ENCODE measurements at regions not wholly inside any gene's neighbourhood (a gene's known extent, or its start where the extent isn't known, plus 50 kb on each side); places are given as distances from the start of the nearest gene placed in this dataset.

DNA sequence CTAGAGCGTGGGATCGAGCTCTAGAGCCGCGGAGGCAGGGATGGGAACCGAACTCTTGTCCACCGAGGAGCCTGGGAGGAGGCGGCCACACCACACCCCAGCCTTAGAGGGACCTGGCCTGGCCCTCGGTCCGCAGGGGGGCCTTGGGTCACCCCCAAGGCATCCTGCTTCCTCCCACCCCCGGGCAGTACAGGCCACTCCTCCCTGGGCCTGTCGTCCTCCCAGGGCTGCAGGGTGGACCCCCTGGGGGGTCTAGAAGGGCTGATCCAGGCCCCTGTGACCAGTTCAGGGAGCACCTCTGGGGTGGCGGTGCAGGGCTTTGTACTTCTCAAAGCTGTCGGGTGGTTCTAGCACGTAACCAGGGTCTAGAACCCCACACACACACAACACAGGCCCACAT is 79.1 kb upstream of the FBRSL1 start:
- ATAC-seq (no peak), DNase-seq (ENCODE audit: low spot score) (no peak)
- intact Hi-C loops (cut with DNase I) = loop anchor here (10.0 kb wide), 1 partner anchor 114 kb away; no protein-coding TSS in a partner anchor

DNA sequence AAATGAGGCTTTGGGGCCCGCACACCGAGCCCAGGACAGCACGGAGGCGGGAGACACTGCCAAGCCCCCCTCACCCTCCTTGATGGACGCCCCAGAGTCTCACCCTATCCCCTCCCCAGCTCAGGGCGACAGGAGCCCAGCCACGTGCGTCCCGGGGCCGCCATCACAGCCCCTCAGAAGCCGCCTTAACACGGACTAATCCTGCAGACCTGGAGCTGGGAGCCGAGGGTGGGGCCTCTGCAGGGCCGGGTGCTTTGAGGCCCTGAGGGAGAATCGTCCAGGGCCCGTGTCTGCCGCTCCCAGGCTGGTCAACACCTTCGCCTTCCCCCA is 79.7 kb upstream of the FBRSL1 start:
- intact Hi-C loops (cut with DNase I) = loop anchor here (10.0 kb wide), 1 partner anchor 115 kb away; no protein-coding TSS in a partner anchor
- ATAC-seq (no peak), DNase-seq (ENCODE audit: low spot score) (no peak)

DNA sequence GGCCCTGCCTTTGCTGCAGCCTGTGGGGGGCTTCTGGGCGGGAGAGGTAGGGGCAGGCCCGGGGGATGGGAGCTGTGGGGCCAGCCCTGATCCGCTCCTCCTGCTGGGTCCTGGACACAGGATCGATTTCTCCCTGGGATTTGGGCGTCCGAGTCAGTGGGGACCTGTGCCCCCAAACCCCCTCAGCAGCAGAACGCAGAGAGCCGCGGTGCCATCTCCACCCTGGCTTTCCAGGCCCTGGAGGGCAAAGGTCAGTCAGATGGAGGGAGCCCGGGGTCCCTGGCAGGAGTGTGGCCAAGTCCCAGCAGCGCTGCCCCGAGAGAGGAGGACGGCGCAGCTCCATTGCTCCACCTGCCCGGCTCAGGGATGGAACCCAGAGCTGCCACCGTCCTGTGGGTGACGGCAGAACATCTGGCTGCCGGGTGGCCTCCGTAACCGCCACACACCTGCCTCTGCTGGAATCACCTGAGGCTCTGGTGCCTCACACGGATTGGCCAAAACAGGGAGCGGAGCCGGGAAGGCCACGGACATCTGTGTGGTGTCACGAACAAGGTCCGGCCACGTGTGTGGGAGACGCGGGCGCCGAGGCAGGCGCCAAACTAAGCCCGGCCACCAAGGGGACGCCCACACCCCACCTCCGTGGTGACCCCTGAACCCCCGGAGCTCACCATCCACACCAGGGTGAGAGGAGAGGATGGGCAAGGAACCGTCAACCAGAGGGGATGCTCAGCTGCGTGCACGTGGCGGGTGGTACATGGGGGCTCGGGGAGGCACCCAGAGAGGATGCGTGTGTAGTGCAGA is 80.3 kb upstream of the FBRSL1 start:
- ATAC-seq (no peak), DNase-seq (ENCODE audit: low spot score) (no peak)
- intact Hi-C loops (cut with DNase I) = loop anchor here (10.0 kb wide), 1 partner anchor 115 kb away; no protein-coding TSS in a partner anchor

DNA sequence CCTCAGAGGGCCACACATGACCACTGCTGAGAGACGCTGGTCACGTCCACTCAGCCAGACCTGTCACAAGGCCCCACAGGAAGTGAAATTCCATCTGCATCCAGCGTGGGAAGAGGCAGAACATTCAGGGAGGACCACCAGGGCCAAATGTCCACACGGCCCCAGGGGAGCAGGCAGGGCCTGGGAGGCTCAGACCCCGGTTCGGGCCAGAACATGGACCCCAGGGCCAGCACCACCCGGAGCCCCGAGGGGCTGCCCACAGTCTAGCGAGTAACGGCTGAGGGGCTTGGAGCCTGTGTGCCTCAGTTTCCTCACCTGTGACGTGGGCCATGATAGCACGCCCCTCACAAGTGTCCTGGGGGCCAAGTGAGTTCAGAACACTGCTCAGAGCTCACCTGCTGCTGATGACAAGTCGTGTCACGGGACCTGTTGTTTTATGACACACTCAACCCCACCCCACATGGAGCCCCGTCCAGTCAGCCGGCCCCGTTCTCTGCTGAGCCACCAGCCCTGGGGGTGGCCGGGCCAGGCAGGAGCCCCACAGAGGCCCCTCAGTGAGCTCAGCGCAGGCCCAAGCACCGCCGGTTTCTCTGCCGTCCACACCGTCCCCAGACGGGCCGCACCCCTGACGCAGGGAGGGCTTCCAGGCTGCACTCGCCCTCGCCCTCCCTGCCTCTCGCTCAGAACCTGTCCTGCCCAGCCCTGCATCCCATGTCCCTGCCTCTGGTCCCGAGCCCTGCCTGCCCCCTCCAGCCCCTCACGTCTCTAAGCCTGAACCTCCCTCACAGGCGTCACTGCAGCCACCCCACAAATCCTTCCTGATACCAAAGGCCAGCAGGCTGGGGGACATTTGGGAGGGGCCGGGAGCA is 79.5 kb upstream of the GALNT9 start:
- intact Hi-C loops (cut with DNase I) = no loop called here
- ATAC-seq (no peak), DNase-seq (ENCODE audit: low spot score) (no peak)

DNA sequence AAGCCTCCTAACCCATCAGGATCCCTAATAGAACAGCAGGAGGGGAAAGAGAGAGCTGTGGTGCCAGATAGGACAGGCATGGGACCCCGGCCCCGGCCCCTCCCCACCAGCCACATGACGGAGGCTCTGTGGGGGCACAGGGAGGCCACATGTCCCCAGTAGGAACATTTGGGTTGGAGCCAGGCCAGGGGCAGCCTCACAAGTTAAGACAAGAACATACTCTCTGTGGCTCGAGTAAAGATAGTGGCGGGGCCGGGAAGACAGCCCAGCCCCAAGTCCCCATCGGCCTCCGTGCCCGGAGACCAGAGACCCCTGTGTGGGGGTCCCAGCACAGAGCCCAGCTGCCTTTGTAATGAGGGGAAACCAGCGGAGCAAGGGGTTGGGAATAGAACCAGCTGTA is 78.6 kb upstream of the GALNT9 start:
- intact Hi-C loops (cut with DNase I) = no loop called here
- no peak for ATAC-seq
- DNase-seq (ENCODE audit: low spot score) = no peak

DNA sequence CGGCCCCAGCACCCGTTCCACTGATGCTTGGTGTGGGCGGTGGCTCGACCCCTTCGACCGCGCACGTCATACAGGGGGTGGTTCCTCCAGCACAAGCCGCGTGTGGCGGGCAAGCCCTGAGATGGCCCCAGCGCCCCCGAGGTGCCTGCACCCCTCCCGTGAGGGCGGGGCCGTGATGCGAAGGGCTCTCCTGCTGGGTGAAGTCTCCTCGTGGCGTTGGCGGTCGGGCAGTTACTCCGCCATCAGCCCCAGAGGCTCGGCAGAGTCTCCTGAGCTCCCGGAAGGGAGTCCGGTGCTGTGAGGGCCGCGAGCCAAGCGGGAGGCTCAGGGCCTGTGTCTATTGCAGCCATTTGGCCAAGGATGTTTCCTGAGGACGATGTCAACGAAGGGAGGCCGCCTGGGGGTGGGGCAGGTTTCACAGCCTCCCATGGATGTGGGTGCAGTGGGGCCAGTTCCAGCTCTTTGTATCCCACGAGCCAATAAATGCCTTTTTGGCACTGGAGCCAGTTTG is 78.1 kb upstream of the GALNT9 start:
- intact Hi-C loops (cut with DNase I) = no loop called here

DNA sequence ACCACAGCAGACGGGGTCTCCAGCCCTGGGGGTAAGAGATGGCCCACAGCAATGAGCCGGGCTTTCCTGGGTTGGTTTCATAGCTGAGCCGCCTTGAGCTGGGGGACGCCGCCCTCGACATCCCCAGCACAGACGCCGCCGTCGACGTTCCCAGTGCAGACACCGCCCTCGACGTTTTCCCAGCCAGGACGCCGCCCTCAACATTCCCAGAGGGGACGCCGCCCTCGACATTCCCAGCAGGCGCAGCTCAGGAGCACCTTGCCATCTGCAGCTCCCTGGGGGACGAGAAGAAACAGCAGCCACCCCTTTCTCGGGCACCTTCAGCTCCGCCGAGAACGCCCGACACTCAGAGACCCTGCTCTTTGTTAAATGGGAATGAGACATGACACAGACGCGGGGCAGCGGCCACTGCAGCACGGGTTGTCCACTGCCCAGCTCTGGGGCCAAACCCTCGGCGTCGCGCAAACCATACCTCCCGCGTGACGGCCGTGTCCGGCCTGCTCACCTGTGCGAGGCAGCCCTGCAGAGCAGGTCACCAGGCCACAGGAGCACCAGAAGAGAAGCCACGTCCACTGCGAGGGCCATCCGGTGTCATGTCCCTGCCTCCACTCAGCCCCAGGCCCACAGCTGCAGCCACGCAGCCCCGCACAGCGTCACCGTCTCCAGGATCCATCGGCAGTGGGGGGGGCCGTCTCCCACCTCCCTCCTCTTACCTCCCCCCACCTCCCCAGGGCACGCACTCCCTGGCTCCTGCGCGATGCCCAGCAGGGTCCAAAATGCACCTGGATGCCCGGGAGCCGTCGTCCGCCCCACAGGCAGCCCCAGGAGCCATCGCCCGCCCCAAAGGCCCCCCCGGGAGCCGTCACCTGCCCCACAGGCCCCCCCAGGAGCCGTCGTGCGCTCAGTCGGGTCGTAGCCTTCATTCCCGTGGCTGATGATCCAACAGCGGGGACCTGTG is 77.4 kb upstream of the GALNT9 start:
- intact Hi-C loops (cut with DNase I) = no loop called here
- DNase-seq (ENCODE audit: low spot score) = no peak
- no peak for ATAC-seq

More for the DNA sequence above, 78.1 kb upstream of the GALNT9 start:
- DNase-seq (ENCODE audit: low spot score) = no peak
- no peak for ATAC-seq

DNA sequence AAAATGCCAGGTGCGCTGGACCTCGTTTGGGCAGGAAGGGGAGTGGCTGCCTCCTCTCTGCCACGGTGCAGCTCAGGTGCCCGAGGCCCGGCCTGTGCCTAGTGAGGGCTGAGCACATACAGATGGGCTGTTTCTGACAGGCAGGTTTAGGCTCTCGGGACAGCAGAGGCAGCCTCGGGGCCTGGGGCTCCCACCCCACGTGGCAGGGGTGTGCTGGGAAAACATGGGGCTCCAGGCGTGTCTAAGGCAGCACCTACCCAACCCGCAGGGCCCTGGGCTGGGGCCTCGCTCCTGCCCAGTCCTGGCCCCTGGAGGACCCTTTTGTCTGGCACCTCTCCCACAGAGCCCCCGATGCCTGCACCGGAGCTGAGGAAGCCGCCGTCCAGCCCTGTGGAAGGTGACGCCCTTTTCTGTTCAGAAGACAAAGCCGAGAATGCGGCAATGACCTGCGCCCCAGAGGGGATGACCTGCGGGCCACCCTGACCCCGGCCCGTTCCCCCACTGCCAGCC is 76.4 kb upstream of the GALNT9 start:
- DNase-seq (ENCODE audit: low spot score) (no peak), ATAC-seq (no peak)
- intact Hi-C loops (cut with DNase I) = no loop called here

DNA sequence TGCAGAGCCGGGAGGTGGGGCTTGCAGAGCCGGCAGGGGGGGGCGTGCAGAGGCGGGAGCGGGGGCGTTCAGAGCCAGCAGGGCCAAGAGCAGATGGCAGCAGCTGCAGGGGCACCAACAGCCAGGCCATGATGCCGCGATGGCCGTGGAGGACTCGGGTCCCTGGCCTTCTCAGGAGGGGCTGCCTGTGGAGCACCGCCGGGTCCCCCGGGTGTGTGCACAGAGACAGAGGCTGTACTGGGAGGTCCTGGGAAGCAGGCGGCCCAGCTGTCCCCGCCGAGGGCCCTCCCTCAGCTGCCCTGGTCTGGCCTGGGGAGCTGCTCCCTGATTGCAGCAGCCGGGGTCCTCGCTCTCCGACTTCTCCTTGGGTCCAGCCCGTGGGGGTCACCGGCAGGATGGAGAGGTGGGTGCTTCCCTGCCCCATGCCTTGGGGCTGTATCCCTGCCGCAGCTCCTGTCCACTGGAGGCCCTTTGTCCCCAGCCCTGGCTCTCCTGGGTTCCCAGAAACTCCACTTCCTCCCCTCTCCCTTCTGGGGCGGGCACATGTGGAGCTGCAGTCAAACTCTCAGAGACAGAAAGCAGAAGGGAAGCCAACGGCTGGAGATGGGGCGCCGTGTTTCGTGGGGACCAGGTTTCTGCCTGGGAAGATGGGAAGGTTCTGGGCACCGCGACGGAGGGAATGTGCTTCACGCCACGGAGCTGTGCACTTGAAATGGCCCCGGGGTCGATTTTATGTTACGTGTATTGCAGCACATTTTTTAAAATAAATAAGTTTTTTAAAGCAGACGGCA is 75.8 kb upstream of the GALNT9 start:
- intact Hi-C loops (cut with DNase I) = no loop called here
- DNase-seq (ENCODE audit: low spot score) = no peak

DNA sequence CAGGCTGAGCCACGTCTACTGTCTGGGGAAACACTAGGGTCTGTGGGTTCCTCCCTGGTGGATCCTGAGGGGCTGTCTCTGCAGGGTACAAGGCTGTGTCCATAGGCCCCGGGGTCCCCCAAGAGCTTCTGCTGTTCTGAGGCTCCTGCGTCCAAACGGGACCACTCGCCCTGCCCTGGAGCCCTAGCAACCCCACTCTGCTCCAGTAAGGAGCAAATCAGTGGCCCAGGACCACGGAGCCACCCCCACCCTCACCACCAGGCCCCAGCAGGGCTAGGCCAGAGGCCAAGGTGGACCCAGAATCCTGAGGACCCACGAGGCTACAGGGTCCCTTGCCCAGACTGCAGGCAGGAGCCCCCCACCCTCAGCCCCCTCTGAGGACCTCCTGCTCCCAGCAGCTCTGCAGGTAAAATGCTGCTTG is 75.1 kb upstream of the GALNT9 start:
- DNase-seq (ENCODE audit: low spot score) (no peak), ATAC-seq (no peak)
- intact Hi-C loops (cut with DNase I) = no loop called here

More for the DNA sequence above, 75.8 kb upstream of the GALNT9 start:
- no peak for ATAC-seq

DNA sequence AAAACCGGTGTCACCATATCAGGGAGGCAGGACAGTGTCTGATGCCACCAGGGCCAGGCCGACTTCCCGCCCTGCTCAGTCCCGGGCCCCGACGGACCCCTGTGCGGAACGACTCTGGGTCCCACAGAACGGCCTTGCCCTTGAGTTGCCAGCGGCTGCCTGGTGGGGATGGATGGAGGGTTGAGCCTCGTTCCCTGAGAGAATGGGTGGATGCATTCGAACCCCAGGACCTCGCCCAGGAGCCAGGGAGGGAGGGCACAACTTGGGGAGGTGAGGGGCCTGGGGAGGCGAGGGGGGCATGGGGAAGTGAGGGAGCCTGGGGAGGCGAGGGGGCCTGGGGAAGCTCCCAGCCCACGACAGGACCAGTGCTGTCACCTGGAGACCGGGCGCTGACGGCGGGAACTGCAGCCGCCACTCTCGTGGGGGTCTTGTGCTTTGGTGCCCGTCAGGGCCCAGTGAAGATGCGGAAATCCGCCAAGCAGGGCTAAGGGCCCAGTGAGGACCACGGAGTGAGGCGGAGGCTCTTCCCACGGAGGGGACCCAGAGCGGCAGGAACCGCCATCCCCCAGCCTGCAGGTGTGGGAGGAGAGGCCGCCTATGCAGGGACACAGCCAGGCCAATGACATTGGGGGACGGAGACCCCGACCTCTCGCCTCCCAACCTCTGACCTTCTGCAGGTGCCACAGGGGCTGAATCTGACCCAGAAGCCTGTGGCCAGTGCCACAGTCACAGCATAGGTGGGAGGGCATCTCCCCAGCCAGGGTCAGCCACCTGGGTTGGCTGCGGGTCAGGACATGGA is 74.4 kb upstream of the GALNT9 start:
- intact Hi-C loops (cut with DNase I) = no loop called here
- no peak for DNase-seq (ENCODE audit: low spot score)
- ATAC-seq = no peak

DNA sequence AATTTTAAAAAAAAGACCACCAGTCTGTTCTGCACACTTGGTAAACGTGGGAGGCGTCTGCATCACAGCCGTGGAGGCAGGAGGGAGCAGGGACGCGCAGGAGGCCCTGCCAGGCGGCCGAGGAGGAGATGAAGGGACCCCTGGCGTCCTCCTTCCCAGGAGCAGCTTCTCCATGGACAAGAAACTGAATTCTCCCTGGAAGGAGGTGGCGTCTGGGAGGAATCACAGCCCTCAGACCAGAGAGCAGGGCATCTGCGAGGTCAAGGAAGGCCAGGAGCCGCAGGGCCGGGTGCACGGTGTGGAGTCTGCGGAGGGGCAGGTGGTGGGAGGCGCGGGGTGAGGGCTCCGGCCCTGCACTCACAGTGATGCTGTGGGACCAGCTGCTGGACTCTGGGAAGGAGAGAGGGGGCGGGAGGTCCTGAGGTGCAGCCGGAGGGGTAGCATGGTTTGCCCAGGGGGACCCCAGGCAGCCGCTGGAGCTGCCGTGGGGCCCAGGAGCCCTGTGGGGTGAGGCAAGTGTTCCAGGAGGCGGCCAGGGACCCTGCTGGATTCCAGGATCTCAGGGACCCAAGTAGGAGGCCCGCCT is 73.5 kb upstream of the GALNT9 start:
- no peak for DNase-seq (ENCODE audit: low spot score)
- intact Hi-C loops (cut with DNase I) = no loop called here
- no peak for ATAC-seq

DNA sequence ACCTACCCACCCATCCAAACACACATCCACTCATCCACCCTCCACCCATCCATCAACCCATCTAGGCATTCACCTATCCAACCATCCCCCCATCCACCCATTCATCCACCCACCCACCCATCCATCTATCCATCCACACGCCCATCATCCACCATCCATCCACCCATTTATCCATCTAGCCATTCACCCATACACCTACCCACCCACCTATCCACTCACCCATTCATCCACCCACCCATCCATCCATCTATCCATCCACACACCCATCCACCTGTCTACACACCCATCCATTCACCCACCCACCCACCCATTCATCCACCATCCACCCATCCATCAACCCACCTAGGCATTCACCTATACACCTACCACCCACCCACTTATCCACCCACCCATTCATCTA is 72.6 kb upstream of the GALNT9 start:
- DNase-seq (ENCODE audit: low spot score) (no peak), ATAC-seq (no peak)
- intact Hi-C loops (cut with DNase I) = no loop called here

DNA sequence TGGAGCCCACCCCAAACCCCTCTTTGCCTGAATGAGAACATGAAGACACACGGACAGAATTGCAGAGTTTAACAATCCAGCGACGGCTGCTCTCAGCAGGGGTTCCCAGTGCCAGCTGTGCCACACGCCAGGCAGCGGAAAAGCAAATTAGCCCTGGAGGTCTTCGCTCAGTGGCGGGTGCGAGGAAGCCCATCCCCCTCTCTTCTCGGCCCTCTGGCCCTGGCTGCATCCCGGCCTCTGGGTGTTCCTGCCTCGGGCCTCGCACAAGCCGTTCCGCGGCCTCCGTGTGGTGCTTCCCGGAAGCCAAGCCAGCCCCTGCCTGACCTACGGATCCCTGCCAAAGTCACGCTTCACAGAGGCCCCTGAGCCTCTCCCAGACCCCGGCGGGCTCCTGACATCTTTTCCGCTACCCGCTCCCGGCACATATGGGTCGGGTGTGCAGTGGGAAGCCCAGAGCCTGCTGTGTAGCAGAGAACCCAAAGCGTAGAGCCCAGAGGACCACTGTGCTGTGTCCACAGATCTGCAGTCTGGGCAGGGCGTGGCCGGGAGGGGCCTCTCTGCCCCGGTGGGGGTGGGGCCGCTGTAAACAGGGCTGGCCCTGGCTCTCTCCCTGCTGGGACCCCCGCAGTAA is 70.7 kb upstream of the GALNT9 start:
- intact Hi-C loops (cut with DNase I) = no loop called here
- ATAC-seq = no peak

DNA sequence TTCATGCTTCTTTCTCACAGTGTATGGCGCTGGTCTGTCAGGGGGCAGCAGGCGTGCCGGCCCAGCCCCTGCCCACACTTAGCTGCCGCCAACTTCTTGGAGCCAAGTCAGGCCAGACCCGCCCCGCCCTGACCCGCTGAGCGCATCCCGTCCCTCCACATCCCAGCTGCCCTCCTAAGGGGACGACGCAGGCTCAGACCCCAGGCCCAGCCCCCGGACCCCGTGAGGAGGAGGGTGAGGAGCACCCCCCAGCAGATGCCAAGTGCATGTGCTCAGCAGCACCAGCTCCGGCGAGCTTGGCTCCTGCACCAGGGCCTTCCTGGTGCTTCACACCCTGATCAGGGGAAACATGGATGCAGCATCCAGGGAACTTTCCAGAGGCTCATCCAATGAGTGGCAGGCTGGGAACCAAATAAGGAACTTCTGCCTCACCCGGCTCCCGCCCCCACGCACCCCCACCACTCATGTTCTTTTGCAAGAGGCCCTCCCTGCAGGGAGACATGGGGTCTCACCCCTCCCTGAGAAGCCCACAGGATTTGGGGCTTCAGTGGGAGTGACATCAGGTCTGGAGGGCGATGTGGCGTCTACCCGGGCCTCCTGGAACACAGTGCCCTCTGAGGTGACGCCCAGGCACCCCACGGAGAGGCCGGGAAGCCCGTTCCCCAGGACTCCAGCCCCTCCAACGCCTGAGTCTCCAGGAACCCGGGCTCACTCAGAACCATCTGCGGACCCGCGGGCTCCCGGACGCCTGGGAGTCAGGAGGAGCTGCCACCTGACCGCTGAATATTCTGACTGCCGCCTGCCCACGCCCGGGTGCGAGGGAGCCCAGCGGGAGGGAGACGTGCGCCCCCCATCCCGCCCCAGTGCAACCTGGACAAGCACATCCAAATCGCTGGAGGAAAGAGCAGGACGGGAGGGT is 70.0 kb upstream of the GALNT9 start:
- ATAC-seq = no peak
- intact Hi-C loops (cut with DNase I) = no loop called here
- no peak for DNase-seq (ENCODE audit: low spot score)

More for the DNA sequence above, 70.7 kb upstream of the GALNT9 start:
- no peak for DNase-seq (ENCODE audit: low spot score)

All from sciatic nerve (tissue), 2 donors.